RPMI7951 (cell line): ENCODE measurements at regions not wholly inside any gene's neighbourhood (a gene's known extent, or its start where the extent isn't known, plus 50 kb on each side); places are given as distances from the start of the nearest gene placed in this dataset.
"Not testable (repeated sequence)": the region's sequence is repeated elsewhere in the genome, so short reads cannot be mapped to it uniquely, and the experiment has no call there.

ENCODE experiments used
- DNase-seq: peaks from one replicate; pipeline ENCODE4 v3.0.0-alpha.2; 2012; ENCODE audit warnings: low read depth

DNA sequence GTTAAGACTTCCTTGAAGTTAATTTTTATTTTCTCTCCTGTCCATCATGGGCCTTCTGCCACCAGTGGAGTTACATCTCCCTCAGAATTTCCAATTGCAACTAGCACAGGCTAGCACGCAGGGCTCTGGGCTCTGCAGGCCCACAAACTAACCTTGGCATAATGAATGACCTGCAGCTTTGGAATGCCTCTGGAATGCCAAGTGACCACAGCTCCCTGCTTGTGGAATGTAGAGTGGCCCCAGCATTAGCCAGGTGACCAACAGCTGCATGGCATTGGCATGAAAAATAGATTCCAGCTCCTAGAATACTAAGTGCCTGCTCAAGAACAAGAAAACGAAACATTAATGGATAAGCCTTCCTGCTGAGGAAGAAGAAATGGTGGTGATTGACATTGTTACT is 726.1 kb downstream of the BRINP1 start:
- peak; percentile 93 for DNase-seq

DNA sequence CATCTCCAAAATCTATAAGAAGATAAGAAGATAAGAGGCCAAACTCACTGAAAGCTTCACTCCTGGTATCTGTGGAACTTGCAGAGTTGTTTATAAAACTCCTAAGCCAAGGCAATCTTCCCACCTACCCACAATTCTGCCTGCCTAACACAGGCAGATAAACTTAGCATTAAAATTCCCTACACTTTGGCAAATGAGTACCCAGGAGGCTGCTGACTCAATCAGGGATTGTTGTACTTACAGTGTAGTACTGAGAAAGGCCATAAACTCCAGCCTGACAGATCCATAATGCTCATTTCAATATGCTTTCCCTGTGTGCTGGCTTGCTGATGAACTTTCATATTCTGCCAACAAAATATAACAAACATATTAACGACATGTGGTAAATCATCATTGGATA is 725.2 kb downstream of the BRINP1 start:
- no peak for DNase-seq

DNA sequence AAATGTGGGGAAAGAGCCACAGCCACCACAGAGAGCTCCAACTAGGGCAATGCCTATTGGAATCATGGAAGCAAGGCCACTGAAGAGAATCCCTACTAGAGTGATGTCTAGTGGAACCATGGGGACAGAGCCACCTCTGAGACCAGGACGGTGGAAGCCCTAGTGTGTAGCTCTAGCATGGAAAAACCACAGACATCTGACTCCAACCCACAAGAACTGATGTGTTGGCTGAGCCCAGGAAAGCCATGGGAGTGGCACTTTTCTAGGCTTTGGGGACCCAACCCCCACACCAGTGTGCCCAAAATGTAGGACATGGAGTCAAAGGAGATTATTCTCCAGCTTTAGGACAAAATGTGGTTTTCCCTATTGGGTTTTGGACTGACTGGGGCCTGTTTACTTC is 721.9 kb downstream of the BRINP1 start:
- DNase-seq = no peak

DNA sequence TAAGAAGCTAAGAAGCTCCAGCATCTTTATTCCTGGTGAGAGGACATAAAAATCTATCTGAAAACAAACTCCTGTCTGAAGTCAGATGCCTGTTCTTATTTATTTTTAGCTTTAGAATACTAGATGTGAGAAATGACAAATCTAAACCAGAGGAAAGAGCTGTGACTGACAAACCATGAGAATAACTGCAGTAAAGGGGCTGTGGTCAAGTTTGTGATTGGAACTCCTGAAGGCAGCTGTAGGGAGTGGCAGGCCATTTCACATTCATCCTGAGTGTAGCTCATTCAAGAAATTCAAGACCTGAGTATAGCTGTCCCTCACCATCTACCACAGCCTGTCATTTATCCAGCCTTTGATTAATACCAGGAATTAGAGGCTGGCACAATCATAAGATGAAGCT is 718.8 kb downstream of the BRINP1 start:
- DNase-seq = no peak

DNA sequence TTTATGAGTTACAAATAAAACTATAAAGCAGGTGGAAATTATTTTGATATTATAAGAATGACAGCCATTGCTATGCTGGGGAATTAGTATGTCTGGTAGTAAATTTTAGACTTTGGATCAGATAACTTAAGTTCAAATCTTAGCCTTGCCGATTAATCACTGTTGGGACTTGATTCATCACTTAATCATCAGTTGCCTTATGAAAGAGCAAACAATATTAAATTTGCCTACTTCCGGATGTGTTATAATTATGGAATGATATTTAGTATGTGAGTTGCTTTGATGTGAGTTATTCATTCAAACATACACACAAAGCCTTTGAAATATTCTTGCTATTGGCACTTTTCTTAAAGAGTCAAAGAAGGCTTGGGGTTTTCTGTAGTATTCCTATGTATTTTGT is 717.7 kb downstream of the BRINP1 start:
- DNase-seq = no peak

DNA sequence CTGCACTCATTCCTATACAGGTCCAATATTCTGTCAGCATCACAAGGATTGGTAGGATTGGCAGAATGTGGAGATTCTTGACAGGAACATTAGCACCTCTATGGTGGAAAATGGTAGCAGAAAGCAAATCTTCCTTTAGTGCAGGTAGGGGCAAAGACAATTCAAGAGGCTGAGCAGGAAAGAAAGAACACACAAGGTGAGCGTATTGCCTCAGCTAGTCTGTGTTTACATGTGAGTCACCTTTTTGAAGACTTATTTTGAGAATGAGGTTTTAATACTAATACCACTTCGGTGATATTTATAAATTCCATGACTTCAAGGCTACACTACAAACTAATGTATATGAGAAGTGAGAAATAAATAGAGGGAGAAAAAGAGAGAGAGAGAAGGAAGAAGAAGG is 717.0 kb downstream of the BRINP1 start:
- no peak for DNase-seq

DNA sequence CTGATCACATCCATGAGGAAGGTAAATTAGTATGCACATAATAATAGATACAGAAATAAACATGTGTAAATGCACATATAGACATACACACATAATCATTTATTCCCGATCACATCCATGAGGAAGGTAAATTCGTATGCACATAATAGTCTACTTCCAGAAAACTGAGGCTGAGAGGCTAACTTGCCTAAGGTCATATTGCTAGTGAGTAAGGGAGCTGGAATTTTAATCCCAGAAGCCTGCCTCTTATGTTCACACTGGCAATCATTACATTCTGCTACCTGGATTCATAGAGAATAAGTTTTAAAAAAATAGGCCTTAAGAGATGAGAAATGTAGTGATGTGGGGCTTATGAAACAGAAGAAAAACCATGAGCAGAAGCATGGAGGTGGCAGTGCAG is 716.3 kb downstream of the BRINP1 start:
- DNase-seq = peak; percentile 46

DNA sequence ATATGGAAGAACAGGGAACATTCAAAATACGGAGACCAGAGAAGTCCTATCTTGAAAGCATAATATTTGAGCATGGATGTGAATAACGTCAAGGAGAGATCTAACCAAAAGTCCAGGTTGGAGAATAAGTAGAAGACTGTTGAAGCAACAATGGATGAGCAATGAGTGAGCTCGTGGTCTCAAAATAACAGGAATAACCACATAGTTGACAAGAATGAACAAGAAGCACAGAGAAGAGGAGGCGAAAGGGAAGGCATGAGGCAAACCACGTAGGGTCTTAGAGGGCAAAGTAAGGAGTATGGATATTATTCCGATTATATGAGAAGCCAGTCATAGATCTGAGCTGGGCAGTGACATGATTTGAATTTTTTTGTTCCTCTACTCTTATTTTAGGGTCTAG is 710.2 kb downstream of the BRINP1 start:
- no peak for DNase-seq

DNA sequence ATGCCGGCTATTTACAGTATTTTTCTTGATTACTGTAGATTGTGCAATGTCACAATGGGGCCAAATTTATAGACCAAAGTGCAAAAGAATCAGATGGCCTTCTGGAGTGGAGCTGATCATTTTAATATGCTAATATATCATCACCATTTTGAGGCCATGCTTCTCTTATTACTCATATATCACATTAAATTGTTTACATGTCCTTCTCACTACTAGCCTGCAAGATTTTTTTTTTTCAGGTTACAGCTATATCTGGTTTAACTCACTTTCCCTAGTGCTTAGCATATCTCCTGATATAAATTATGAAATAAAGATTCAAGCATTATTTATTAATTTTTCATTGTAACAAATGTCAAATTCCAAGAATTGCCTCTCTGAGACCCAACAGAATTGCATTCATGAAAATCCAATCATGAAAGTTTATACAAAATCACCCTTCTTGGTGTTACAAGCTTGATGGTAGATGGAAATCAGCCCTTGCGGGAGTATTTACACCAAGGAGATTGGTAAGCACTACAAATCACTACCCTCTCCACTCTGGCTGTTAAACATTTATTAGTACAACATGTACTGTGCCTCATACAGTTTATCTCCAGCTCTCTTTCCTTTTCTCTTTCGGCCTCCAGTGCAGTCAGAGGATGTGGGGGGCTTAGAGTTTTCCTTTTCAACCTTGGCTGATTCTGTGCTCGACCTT is 703.9 kb downstream of the BRINP1 start:
- DNase-seq = no peak

DNA sequence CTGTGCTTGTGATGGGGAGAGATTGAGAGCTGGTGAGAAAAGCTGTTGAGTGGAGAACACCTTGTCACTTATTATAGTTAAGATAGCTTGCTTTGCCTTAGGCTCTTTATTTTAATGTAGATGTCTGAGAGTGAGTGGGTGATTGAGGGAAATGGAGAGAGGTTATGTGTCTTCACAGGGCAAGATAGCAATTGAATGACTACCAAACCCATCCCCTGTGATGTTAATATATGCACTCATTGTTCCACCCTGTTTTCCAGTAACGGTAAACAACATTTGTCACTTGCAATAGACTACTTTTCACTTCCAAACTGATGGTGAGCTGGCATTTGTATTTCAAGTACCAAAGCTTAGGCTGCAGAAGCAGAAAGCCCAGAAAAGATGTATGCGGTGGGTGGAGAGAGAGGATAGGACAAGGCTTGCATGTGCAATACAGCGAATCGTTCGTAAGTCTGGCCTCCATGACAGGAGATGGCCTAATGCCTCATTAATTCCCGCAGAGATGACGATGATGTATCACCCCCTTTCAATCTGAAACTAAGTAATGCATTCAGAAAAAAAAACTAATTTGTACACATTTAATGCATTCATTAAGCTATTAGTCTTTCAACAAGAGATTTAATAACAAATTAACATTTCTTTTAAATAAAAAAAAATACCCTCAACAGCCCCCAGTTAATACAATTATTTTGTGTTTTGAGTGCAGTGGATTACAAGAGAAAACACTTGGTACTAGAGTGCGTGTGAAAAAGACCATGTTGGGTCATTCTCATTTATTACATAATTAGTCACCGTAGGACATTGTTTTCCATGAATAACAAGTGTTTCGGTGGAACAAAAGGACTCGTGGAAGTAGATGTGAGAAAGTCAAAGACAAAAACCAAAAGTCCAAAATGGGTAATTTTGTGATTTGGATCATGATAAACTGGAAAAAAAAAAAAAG is 699.0 kb downstream of the BRINP1 start:
- no peak for DNase-seq

DNA sequence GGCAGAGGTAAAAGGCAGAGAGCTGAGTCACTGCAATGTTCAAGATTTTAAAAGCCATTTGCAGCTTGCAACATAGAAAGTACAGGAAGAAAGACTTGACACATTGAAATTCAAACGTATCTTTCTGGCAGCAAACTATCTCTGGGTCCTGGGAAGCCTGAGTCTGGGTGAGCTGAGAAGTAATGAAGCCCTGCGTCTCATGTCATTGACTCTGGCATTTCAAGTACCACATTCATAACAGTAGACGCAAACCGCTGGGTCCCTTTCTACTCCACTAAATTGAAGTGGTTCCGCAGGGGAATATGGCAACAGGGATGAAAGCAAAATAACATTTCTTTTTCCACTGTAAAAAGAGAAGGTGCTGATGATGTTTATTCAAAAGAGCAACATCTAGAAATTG is 694.3 kb downstream of the BRINP1 start:
- DNase-seq = no peak

DNA sequence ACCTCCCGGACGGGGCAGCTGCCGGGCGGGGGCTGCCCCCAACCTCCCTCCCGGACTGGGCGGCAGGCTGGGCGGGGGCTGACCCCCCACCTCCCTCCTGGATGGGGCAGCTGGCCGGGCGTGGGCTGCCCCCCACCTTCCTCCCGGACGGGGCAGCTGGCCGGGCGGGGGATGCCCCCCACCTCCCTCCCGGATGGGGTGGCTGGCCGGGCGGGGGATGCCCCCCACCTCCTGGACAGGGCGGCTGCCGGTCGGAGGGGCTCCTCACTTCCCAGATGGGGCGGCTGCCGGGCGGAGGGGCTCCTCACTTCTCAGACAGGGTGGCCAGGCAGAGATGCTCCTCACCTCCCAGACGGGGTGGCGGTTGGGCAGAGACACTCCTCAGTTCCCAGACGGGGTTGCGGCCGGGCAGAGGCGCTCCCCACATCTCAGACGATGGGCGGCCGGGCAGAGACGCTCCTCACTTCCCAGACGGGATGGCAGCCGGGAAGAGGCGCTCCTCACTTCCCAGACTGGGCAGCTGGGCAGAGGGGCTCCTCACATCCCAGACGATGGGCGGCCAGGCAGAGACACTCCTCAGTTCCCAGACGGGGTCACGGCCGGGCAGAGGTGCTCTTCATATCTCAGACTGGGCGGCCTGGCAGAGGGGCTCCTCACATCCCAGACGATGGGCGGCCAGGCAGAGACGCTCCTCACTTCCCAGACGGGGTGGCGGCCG is 691.1 kb downstream of the BRINP1 start:
- DNase-seq = not testable (repeated sequence)

DNA sequence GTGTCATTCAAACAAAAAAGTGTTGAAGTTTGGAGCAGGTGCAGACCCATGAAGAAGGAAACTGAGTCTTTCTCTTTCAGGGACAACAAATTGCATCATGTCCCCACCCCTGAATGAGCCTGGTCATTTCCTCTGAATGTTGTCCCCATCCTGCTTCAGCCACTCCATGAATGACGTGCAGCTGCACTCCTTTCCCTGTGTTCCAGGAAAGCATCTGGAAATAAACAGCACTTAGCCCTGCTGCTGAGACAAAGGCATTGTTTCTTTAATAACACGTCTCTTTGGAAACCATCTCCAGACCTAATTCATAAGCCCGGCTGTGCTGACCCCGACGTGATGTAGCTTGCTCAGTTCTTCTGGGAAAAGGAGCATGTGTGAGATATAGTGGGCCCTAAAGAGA is 682.3 kb downstream of the BRINP1 start:
- DNase-seq = no peak

DNA sequence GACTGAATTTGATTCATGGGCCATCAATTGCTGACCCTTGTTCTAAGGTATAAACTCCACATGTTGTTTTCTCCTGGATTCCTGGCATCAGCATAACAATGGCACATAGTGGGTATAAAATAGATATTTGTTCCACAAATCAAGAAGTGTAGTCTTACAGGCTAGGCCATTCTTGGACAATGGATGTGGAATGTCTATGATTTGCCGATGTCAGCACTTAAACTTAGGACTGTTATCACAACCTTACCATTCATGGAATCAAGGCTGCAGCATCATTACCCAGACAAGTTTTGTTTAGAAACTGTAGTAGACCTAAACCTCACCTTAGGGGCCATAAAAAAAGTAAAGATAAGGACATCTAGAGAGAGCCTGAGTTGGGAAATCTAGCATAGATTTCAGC is 680.0 kb downstream of the BRINP1 start:
- no peak for DNase-seq

DNA sequence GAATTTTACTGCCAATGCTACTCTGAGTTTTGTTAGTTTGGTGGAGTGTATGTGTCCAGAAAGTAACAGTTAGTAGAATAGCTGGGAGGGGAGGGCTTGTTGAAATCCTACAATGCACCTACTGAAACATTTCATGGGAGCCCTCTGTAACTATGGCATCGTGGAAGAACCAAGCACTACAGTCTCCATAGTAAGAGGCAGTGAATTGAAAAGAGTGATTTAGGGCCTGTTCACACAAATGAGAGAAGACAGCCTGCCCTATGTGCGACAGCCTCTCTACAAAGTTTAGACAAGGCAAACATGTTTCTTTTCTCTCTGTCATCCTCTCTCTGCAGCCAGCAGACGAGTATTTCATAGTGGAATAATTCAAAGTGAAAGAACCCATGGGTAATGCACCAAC is 676.6 kb downstream of the BRINP1 start:
- no peak for DNase-seq

DNA sequence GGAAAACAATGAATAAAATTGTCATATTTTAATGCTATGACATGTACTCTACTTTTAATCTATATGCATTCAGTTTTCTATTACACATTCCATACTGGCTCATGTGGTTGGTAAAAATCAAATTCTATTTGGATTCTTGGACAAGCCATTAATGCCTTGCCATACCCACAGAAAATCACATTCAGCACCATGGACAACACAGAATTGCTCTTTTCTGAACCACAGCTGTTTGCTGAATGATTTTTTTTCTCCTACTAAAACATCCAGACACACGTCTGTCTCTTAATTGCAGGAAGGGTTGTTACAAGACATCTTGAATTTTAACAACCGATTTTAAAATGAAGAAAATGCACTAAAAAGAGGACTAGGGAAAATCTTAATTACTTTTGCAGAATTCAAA is 675.6 kb downstream of the BRINP1 start:
- peak; percentile 3 for DNase-seq

DNA sequence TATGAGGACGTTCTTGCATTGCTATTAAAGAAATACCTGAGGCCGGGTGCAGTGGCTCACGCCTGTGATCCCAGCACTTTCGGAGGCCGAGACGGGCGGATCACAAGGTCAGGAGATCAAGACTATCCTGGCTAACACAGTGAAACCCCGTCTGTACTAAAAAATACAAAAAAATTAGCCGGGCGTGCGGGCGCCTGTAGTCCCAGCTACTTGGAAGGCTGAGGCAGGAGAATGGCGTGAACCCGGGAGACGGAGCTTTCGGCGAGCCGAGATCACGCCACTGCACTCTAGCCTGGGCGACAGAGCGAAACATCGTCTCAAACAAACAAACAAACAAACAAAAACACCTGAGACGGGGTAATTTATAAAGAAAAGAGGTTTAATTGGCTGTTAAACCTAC is 674.0 kb downstream of the BRINP1 start:
- DNase-seq = not testable (repeated sequence)

DNA sequence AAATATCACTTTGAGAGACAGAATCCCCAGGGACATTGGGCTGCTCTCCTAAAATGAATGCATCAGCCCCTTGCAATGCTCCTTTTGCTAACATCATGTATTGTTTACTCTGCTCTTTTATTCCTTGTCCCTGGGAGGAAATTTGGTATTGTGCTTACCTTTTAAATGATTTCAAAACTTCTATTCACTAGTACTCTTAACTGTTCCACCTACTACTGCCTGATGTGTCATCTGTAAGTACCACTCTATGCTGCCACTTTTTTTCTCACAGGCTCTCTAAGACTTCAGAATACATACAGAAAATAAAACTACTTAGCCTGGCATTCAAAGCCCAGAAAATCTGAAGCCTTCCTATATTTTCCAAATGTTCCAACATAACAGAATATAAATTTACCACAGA is 667.2 kb downstream of the BRINP1 start:
- no peak for DNase-seq

DNA sequence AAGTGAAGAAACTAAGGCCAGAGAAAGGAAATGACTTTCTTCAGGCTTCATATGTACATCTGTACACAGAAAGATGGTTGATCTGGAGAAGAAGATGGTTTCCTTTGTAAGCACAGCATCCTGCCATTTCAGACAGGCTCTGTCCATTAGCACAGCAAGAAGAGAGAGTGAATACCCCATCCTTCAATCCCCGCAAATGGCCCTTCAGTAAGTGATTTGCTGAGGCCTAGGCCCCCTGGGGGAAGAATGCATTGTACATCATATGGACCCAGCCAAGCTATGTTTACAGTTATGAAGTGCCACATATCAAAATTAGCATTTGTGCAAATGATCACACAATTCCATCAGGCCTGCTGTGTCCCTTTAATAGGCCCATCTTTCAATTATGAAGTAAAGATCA is 657.4 kb downstream of the BRINP1 start:
- DNase-seq = no peak

DNA sequence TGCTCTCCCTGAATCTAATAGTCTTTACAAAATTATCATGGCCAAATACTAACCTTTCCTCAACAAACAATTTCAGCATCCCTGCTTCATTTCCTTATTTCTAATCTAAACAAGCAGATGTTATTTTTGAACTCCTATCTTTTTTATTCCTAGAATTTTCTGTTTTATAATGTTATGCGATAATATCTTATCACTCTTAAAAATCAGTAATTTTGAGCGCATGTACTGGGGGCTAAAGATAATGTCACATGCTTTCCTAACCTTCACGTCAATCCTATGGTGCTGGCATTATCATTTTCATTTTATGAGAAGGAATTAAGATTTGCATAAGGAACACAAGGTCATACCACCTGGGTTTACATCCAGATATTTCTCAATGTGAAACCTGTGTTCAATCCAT is 648.0 kb downstream of the BRINP1 start:
- no peak for DNase-seq

DNA sequence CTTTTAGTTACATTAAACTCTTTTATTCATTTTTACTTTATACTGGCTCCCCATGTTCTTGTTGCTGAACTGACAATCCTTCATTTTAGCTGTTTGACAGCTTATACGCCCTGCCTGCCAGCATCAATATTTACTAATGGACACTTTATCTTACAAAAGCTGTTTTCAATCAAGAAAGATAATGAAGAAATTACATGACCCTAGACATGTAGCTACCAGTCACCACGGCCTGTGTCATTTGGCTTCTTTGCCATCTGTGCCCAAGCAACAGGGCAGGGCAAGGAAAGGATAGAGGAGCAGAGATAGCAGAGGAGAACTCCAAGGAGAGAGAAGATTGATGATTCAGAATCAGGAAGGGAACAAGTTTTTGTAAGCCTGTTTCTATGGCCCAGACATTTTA is 647.3 kb downstream of the BRINP1 start:
- no peak for DNase-seq

DNA sequence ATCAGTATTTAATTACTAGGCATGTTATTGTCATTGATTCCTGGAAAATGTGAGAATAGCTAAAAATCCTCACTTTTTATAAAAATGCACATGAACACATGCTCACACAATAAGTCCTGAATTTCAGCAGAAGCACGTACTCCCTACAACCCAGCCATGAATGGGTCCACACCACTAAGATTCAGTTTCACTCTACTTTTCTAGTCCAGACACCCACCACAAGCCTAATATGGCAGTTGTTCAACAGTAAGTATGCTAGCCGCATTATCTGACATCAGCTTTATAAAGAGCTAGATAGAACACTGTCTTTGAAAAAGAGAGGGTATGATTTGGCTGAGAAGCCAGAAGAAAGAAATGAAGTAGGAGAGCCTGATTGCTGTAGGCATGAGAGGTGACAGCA is 639.3 kb downstream of the BRINP1 start:
- DNase-seq = no peak

DNA sequence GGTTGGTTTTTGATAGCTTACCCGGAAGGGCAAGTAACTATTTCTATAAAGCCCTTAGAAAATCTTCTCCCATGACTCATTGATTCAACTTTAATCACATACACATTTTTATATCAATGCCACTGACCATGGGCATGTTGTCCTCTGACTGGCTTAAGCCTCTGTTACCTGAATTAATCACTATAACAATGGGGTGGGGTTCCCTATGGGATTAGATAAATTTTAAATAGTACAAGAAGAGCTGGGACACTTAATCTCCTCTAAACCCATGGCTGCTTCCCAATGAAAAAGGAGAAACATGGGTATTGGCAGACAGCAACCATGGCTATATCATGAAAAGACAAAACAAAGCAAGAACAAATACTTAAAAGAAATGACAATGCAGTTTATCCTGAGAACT is 636.2 kb downstream of the BRINP1 start:
- DNase-seq = no peak
